HT1080 (cell line): ENCODE measurements at regions not wholly inside any gene's neighbourhood (a gene's known extent, or its start where the extent isn't known, plus 50 kb on each side); places are given as distances from the start of the nearest gene placed in this dataset. TPM values are rescaled to one million over a fixed set of nuclear protein-coding genes. Genes with fewer than 3 reads are reported as not detected.
"Not testable (repeated sequence)": the region's sequence is repeated elsewhere in the genome, so short reads cannot be mapped to it uniquely, and the experiment has no call there.

Experiments
- DNase-seq: peaks from one replicate; pipeline ENCODE4 v3.0.0-alpha.2; 2015; ENCODE audit warnings: low read depth
- small RNA-seq: library from RNA; depleted of rRNA; stranded (forward); fragments of <200 nt; gene quantifications from one replicate; pipeline ENCODE3, GENCODE V24; 2014

GRCh38 chr3:137588871-137589270 lies 175.2 kb upstream of the SOX14 start:
- DNase-seq, result no peak

- DNase-seq, result not testable (repeated sequence)
Observed at GRCh38 chr3:137595415-137595814, 168.7 kb upstream of the SOX14 start.

GRCh38 chr3:137610723-137611122 lies 153.4 kb upstream of the SOX14 start:
- no peak for DNase-seq

GRCh38 chr3:137612291-137612690 lies 151.8 kb upstream of the SOX14 start:
- DNase-seq, result peak; percentile 7

GRCh38 chr3:137615659-137616418 lies 148.3 kb upstream of the SOX14 start:
- no peak for DNase-seq

GRCh38 chr3:137641879-137642704 lies 122.0 kb upstream of the SOX14 start:
- no peak for DNase-seq

GRCh38 chr3:137642831-137643230 lies 121.3 kb upstream of the SOX14 start:
- DNase-seq, result peak; percentile 57

- no peak for DNase-seq
Observed at GRCh38 chr3:137647179-137647578, 116.9 kb upstream of the SOX14 start.

- DNase-seq, result no peak
Observed at GRCh38 chr3:137669519-137670060, 94.5 kb upstream of the SOX14 start.

- DNase-seq, result no peak
Observed at GRCh38 chr3:137687181-137687879, 76.8 kb upstream of the SOX14 start.

- DNase-seq, result peak; percentile 57
Observed at GRCh38 chr3:137692803-137693431, 71.2 kb upstream of the SOX14 start.

GRCh38 chr3:137693791-137694190 lies 70.3 kb upstream of the SOX14 start:
- no peak for DNase-seq

- no peak for DNase-seq
Observed at GRCh38 chr3:137694836-137695235, 69.3 kb upstream of the SOX14 start.

- no peak for DNase-seq
Observed at GRCh38 chr3:137695351-137695750, 68.8 kb upstream of the SOX14 start.

- DNase-seq, result no peak
Observed at GRCh38 chr3:137709011-137709601, 55.0 kb upstream of the SOX14 start.

GRCh38 chr3:137713965-137714364 lies 50.1 kb upstream of the SOX14 start:
- DNase-seq, result peak; percentile 37

Small RNA genes lying in the stretch of these regions (small RNA-seq; reads per million reads assigned to genes)
- not detected for gene RNA5SP142
